ENCODE measurements at regions not wholly inside any gene's neighbourhood (a gene's known extent, or its start where the extent isn't known, plus 50 kb on each side); places are given as distances from the start of the nearest gene placed in this dataset.

GRCh38 chr4:184884883-184885282, 59.1 kb upstream of the ACSL1 start (continued):
- no peak for TF ChIP-seq ZNF180 (CRISPR knock-in tag; IDR thresholded peaks at IDR 0.05; ENCODE audit: borderline replicate concordance, low read depth)
- no peak for TF ChIP-seq REXO4 (CRISPR knock-in tag; IDR thresholded peaks at IDR 0.05; ENCODE audit: borderline replicate concordance)
- no peak for TF ChIP-seq MTF2 (CRISPR knock-in tag; IDR thresholded peaks at IDR 0.05; ENCODE audit: borderline replicate concordance)
- peak; percentile 85 for TF ChIP-seq NCOA2 (CRISPR knock-in tag; IDR thresholded peaks at IDR 0.05)
- TF ChIP-seq ZNF44 (CRISPR knock-in tag; IDR thresholded peaks at IDR 0.05), result no peak
- no peak for TF ChIP-seq ZBTB33 (CRISPR knock-in tag; IDR thresholded peaks at IDR 0.05)
- no peak for TF ChIP-seq AGO2 (optimal IDR thresholded peaks at IDR 0.05; ENCODE audit: low read depth, low read length)
- TF ChIP-seq HINFP (CRISPR knock-in tag; IDR thresholded peaks at IDR 0.05; ENCODE audit: low read depth), result no peak
- no peak for TF ChIP-seq KLF15 (CRISPR knock-in tag; IDR thresholded peaks at IDR 0.05; ENCODE audit: borderline replicate concordance)
- TF ChIP-seq ZNF615 (CRISPR knock-in tag; IDR thresholded peaks at IDR 0.05; ENCODE audit: borderline replicate concordance), result no peak
- no peak for TF ChIP-seq ZBTB49 (CRISPR knock-in tag; IDR thresholded peaks at IDR 0.05; ENCODE audit: borderline replicate concordance)
- TF ChIP-seq YEATS4 (CRISPR knock-in tag; IDR thresholded peaks at IDR 0.05; ENCODE audit: borderline replicate concordance), result no peak; the same call in 1 of the 2 replicates
- no peak for TF ChIP-seq ZBTB21 (CRISPR knock-in tag; IDR thresholded peaks at IDR 0.05)
- no peak for TF ChIP-seq NR3C1 (CRISPR knock-in tag; IDR thresholded peaks at IDR 0.05)
- TF ChIP-seq FOXK2 (IDR thresholded peaks at IDR 0.05), result no peak
- no peak for TF ChIP-seq MTERF4 (CRISPR knock-in tag; IDR thresholded peaks at IDR 0.05)
- peak; percentile 86 for TF ChIP-seq MIXL1 (CRISPR knock-in tag; IDR thresholded peaks at IDR 0.05)
- no peak for TF ChIP-seq ZBTB3 (CRISPR knock-in tag; IDR thresholded peaks at IDR 0.05; ENCODE audit: borderline replicate concordance, low read depth)
- TF ChIP-seq ZNF816 (CRISPR knock-in tag; IDR thresholded peaks at IDR 0.05; ENCODE audit: borderline replicate concordance), result 0 out of 2 replicates have a peak, but pooled peaks have one; percentile 55
- TF ChIP-seq ZNF761 (CRISPR knock-in tag; conservative IDR thresholded peaks at IDR 0.05), result no peak
- TF ChIP-seq MYNN (CRISPR knock-in tag; IDR thresholded peaks at IDR 0.05; ENCODE audit: low read depth), result no peak
- no peak; the same call in 1 of the 2 replicates for TF ChIP-seq GMEB1 (CRISPR knock-in tag; IDR thresholded peaks at IDR 0.05; ENCODE audit: borderline replicate concordance)
- no peak for TF ChIP-seq RELA (CRISPR knock-in tag; IDR thresholded peaks at IDR 0.05)
- no peak for TF ChIP-seq ZNF549 (CRISPR knock-in tag; IDR thresholded peaks at IDR 0.05)

Measured in HepG2 (cell line).